A673 (cell line): ENCODE measurements at regions not wholly inside any gene's neighbourhood (a gene's known extent, or its start where the extent isn't known, plus 50 kb on each side); places are given as distances from the start of the nearest gene placed in this dataset.

Source experiments
- CTCF ChIP-seq: fragments of 300-800, 200-600 bp; sonication (generic); conservative IDR thresholded peaks from 2 replicates; pipeline ENCODE4 v1.5.1; 2017; ENCODE audit warnings: low read depth, mild to moderate bottlenecking, antibody characterized with exemption, low read length, moderate library complexity, mixed read lengths
- EZH2 ChIP-seq: fragments of 200-600 bp; sonication (generic); IDR thresholded peaks from 2 replicates; pipeline ENCODE4 v1.6.1; 2017; ENCODE audit warnings: borderline replicate concordance, low read depth, mild to moderate bottlenecking, mixed read lengths, antibody characterized with exemption, low read length; ENCODE audit not compliant: poor library complexity, severe bottlenecking

GRCh38 chr13:40453351-40454021, 213.0 kb downstream of the FOXO1 start:
- TF ChIP-seq EZH2 (no peak), CTCF (no peak)
